Urothelium cell line (cell line): ENCODE measurements at regions not wholly inside any gene's neighbourhood (a gene's known extent, or its start where the extent isn't known, plus 50 kb on each side); places are given as distances from the start of the nearest gene placed in this dataset.
A peak's percentile ranks its signal among the peaks of the same experiment; 100 is the strongest.
"Not testable (repeated sequence)": the region's sequence is repeated elsewhere in the genome, so short reads cannot be mapped to it uniquely, and the experiment has no call there.

Experiments
- DNase-seq: peaks from one replicate; pipeline ENCODE4 v3.0.0; 2011; ENCODE audit warnings: low spot score, mixed read lengths
- FAIRE-seq: peaks from 2 replicates; lab custom pipeline; 2011; peaks lifted over from hg19 to GRCh38; lab: Jason Lieb, UNC

DNA sequence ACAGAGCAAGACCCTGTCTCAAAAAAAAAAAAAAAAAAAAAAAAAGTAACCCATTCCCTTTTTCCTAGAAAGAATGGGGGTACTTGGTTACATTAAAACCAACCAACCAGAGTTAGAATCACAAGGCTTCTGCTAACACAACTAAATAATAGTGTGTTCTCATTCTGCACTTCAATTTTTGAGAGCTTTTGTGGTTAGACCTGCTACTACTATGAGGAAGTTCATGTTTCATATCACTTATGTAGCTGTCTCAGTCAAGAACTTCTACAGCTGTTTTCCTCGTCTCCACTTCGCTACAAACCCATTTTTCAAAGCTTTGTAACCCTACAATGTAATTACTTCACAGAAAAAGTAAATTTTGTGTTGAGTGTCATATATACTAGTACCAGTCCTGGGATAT lies 58.3 kb downstream of the PDHA2 start:
- no peak for FAIRE-seq

DNA sequence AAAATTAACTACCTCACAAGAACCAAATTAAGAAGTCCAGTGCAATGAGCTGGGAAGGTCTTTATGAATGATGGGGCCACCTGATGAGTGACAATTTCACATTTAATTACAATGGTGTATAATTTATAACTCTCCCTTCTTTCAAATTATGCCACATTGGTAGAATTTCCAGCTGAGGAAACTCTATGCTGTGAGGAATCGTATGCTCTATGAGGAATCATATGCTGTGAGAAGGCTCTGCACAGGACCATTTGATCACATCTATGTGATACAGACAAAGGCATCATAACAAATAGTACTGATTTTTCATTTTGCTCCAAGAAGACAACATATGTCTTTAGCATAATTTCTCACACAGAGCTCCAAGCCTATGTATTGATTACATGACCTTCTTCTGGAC lies 69.3 kb downstream of the PDHA2 start:
- DNase-seq: no peak
- no peak for FAIRE-seq

More for the DNA sequence above, 58.3 kb downstream of the PDHA2 start:
- DNase-seq: no peak

DNA sequence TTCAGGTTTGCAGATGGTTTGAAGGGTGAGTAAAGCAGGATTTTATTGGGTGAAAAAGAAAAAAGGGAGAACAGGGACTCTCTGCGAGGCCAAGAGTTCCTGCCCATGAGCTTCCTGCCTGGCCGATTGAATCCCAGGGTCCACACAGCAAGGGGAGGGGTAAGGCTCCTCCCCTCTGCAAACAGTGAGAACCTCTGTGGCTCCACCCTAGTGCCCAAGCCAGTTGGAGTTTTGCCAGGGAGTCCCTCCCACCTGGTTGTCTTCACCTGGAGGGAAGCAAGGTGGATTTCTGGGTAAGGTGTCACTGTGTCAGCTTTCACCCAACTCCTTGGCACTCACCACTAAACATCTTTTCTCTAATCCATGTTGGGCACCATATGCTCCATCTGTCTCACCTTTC lies 70.9 kb downstream of the PDHA2 start:
- FAIRE-seq (no peak), DNase-seq (no peak)

GRCh38 chr4:95921470-95921869 lies 81.6 kb downstream of the PDHA2 start:
- FAIRE-seq: no peak
- no peak for DNase-seq

GRCh38 chr4:95929448-95930064 lies 89.7 kb downstream of the PDHA2 start:
- no peak for DNase-seq
- no peak for FAIRE-seq

DNA sequence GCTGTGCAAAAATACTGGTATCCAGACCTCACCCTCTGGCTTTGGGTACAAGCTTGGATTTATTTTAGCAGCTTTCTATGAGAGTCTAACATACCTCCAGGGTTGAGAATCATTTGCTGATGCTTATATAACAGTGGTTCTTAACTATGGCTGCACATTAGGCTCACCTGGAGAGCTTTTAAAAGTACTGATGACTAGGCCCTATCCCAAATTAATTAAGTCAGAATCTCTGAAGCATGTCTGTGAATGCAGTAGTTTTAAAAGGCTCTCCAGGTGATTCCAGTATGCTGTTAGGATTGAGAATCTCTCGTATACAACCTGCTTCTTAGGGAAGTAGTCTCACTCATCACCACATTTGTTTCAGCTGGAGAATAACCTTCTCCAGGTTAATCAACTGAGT lies 99.2 kb downstream of the PDHA2 start:
- FAIRE-seq (no peak), DNase-seq (no peak)

DNA sequence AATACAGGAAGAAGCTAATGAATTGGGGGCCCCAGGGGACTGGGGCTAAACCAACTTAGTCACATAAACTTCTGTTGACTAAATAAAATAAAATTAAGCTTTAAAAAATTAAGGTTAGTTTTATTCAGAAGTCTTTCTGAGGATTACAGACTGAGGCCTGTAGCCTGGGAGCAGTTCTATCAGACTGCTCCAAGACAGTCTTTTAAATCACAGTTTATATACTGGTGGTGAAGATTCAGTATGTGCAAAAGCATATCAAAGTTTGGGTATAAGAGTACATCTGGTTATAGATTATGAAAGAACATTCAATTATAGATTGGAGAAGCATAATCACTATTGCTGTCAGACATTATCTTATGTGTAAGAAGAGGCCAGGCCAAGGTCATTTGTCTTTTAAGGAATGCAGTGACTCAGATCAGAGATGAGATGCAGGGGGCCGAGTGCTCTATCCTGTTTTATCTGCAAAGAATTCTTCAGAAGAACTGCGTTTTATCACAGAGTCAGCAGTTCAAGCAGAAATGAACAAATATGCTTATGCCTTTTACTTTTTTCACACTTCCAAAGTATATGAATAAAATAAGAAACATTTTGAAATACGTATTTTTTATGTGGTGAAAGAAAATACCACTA lies 109.4 kb downstream of the PDHA2 start:
- no peak for FAIRE-seq

DNA sequence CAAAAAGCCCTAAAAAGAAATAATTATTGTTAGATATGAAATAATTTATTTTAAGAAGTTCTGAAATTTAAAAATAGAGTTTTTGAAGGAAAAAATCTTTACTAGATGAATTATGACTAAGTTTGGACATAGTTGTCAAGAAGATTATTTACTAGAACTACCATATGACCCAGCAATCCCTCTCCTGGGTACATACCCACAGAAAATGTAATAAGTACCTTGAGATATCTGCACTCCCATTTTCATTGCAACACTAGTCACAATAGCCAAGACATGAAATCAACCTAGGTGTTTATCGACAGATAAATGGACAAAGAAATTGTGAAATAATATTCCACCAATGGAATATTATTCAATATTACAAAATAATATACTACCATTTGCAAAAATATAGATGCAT lies 109.9 kb downstream of the PDHA2 start:
- no peak for DNase-seq
- FAIRE-seq: no peak

More for the DNA sequence above, 109.4 kb downstream of the PDHA2 start:
- no peak for DNase-seq

DNA sequence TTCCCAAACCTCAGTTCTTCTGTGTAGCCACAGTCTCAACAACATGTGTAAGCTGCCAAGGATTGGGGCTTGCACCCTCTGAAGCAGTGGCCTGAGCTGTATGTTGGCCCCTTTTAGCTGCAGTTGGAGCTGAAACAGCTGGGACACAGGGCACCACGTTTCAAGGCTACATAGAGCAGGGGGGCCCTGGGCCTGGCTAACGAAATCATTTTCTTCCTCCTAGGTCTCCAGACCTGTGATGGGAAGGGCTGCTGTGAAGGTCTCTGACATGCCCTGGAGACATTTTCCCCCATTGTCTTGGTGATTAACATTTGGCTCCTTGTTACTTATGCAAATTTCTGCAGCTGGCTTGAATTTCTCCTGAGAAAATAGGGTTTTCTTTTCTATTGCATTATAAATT lies 112.6 kb downstream of the PDHA2 start:
- FAIRE-seq, DNase-seq: not testable (repeated sequence)

GRCh38 chr4:95956094-95956493 lies 116.2 kb downstream of the PDHA2 start:
- FAIRE-seq: no peak
- DNase-seq: no peak

GRCh38 chr4:95957054-95957453 lies 117.2 kb downstream of the PDHA2 start:
- FAIRE-seq (no peak), DNase-seq (no peak)

DNA sequence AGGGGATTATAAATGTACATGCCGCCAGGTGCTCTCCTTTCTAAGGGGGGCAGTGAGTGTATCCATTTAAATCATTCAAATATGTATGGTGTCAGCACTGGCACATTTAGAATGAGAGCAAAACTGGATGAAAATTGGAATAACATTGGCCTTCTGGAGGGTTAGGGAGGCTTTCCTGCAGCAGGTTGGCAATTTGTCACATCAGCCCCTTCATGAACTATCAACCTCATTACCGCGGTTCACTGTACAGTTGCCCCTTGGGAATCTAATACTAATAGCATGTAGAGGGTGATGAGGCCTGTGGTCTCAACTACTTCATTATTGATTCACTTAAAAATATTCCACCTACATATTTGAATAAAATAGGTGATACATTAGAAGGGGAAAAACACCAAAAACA lies 117.9 kb downstream of the PDHA2 start:
- FAIRE-seq: no peak

GRCh38 chr4:95959182-95959581 lies 119.3 kb downstream of the PDHA2 start:
- DNase-seq: no peak
- no peak for FAIRE-seq

More for the DNA sequence above, 117.9 kb downstream of the PDHA2 start:
- DNase-seq: no peak

GRCh38 chr4:95959633-95960032 lies 119.7 kb downstream of the PDHA2 start:
- no peak for FAIRE-seq
- no peak for DNase-seq

- DNase-seq: peak; percentile 5
- no peak for FAIRE-seq
These were observed 123.6 kb downstream of the PDHA2 start for GRCh38 chr4:95963456-95963855.

- DNase-seq (no peak), FAIRE-seq (no peak)
These were observed 140.3 kb downstream of the PDHA2 start for GRCh38 chr4:95979961-95980876.

GRCh38 chr4:95980877-95981360 lies 141.0 kb downstream of the PDHA2 start:
- no peak for DNase-seq
- no peak for FAIRE-seq

DNA sequence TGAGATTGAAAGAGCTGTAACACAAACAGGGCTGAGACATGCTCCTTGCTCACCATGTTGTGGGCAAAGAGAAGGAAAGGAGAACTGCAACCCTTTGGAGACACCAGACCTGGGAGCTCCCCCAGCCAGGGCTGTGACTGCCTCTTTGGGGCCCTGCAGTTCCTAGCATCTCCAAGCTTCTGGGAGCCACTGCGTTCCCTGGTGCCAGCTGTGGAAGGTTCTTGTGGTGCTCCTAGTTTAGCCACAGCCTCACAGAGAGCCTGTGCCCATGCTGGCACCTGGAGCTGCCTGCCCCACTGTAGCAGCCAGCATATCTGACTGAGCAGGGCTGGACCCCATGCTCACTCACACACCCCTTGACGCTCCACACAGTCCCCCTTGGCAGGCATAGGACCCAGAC lies 141.7 kb downstream of the PDHA2 start:
- DNase-seq (no peak), FAIRE-seq (peak; percentile 32)

GRCh38 chr4:95982516-95982915 lies 142.6 kb downstream of the PDHA2 start:
- DNase-seq (no peak), FAIRE-seq (no peak)

DNA sequence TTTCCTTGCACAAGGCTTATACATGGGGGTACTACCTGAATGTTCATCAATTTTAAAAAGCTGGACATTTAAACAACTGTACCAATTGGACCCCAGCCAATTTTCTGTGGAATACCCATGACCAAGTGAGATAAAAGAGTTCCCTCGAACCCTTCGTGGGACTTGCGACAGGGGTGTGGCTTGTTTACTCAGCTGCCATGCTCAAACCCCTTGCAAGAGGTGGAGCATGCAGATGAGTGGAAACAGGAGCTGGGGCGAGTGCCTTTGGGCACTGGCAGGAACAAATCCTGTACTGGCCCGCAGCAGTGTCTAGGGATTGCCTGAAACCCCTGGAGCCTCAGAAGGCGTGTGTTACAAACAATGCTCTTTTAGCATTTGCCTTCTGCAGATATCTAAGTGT lies 144.2 kb downstream of the PDHA2 start:
- FAIRE-seq (no peak), DNase-seq (no peak)

GRCh38 chr4:95985051-95985450 lies 145.2 kb downstream of the PDHA2 start:
- FAIRE-seq (no peak), DNase-seq (no peak)
